Muscle layer of colon (tissue), 2 donors: ENCODE measurements at regions not wholly inside any gene's neighbourhood (a gene's known extent, or its start where the extent isn't known, plus 50 kb on each side); places are given as distances from the start of the nearest gene placed in this dataset.
"Not testable (repeated sequence)": the region's sequence is repeated elsewhere in the genome, so short reads cannot be mapped to it uniquely, and the experiment has no call there.

Source experiments
- H3K27ac ChIP-seq: one replicate; pipeline ENCODE4 v1.7.0; 2013; ENCODE audit warnings: low read depth, mild to moderate bottlenecking, low read length, moderate library complexity
- H3K27me3 ChIP-seq, 2 donors: one replicate each; pipeline ENCODE4 v1.7.0; 2013; ENCODE audit warnings: low read length in 2 of 2, mild to moderate bottlenecking in 2 of 2; ENCODE audit not compliant: insufficient read depth in 2 of 2, control insufficient read depth in 1 of 2
- H3K36me3 ChIP-seq: one replicate; pipeline ENCODE4 v1.7.0; 2013; ENCODE audit warnings: mild to moderate bottlenecking, low read length; ENCODE audit not compliant: insufficient read depth
- H3K4me1 ChIP-seq: one replicate; pipeline ENCODE4 v1.7.0; 2013; ENCODE audit warnings: mild to moderate bottlenecking, low read length; ENCODE audit not compliant: insufficient read depth
- H3K4me3 ChIP-seq, 2 donors: one replicate each; pipeline ENCODE4 v1.7.0; 2013; ENCODE audit warnings: low read length in 2 of 2, low read depth in 1 of 2, mild to moderate bottlenecking in 1 of 2, moderate library complexity in 1 of 2
- H3K9ac ChIP-seq: one replicate; pipeline ENCODE4 v1.7.0; 2013; ENCODE audit warnings: low read length
- H3K9me3 ChIP-seq: one replicate; pipeline ENCODE4 v1.7.0; 2013; ENCODE audit warnings: mild to moderate bottlenecking, low read length
- donor health status: abdominal sarcoma.
- donor health status: Adenocarcinoma of cecum.

DNA sequence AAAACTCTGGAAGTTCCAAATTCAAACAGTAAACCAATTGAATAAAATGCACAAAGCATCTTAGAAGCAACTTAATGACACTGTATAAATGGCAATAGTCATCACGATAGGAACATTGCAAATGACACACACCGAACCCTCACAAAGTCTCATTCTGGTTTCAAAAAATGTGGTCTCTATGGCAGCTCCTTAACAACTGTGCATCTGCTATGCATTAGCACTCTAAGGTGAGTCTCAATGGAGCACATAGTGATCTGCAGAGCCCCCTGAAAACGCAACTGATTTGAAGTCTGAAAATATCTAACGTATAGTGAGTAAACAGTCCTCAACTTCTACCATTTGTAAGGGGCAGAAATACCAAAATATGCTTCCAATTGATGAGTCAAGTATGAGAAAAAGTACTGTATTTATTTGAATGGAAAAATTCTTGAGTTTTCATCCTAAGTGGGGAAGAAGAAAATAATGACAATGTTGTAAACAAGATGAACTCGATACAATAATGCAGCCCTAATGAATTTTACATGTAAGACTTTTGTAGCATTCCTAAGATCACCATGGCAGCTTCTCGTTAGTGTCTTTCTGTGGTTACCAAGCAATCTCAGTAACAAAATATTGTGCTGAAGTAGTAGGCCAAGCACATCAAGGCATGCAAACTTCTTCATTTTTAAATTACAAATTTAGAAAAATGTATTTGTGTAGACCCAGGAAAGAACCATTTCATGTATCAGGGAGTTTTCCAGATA lies 517.5 kb upstream of the FAM174A start:
- H3K27me3 ChIP-seq: no peaks in the 10 kb centered on the region
- no peak overlapping the region for H3K27ac ChIP-seq
- H3K9me3 ChIP-seq: no peaks in the 10 kb centered on the region
- no peak overlapping the region for H3K9ac ChIP-seq
- no peaks in the 10 kb centered on the region for H3K4me1 ChIP-seq
- H3K4me3 ChIP-seq: no peak overlapping the region
- H3K36me3 ChIP-seq: no peaks in the 10 kb centered on the region

- H3K4me3 ChIP-seq, H3K27ac ChIP-seq, H3K4me1 ChIP-seq, H3K9ac ChIP-seq, H3K9me3 ChIP-seq, H3K36me3 ChIP-seq, H3K27me3 ChIP-seq: not testable (repeated sequence)
Measured at GRCh38 chr5:100013305-100013704, 521.9 kb upstream of the FAM174A start.

GRCh38 chr5:100011160-100011559 lies 524.0 kb upstream of the FAM174A start:
- H3K4me3 ChIP-seq, H3K9ac ChIP-seq, H3K27ac ChIP-seq, H3K9me3 ChIP-seq, H3K4me1 ChIP-seq, H3K27me3 ChIP-seq, H3K36me3 ChIP-seq: not testable (repeated sequence)

DNA sequence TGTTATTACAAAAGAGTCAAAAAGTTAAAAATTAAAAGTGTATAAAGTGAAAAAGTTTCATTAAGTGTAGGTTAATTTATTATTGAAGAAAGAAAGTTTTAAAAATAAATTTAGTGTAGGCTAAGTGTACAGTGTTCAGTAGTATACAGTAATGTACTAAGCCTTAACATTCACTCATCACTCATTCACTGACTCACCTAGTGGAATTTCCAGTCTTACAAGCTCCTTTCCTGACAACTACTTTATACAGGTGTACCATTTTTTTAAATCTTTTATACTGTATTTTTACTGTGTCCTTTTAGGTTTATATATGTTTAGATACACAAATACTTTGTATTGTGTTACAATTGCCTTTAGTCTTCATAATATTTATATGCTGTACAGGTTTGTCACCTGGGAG lies 530.2 kb upstream of the FAM174A start:
- no peaks in the 10 kb centered on the region for H3K27me3 ChIP-seq
- H3K9me3 ChIP-seq: no peaks in the 10 kb centered on the region
- H3K27ac ChIP-seq: no peak overlapping the region
- H3K4me1 ChIP-seq: no peaks in the 10 kb centered on the region
- no peak overlapping the region for H3K9ac ChIP-seq
- no peaks in the 10 kb centered on the region for H3K36me3 ChIP-seq
- no peak overlapping the region for H3K4me3 ChIP-seq

DNA sequence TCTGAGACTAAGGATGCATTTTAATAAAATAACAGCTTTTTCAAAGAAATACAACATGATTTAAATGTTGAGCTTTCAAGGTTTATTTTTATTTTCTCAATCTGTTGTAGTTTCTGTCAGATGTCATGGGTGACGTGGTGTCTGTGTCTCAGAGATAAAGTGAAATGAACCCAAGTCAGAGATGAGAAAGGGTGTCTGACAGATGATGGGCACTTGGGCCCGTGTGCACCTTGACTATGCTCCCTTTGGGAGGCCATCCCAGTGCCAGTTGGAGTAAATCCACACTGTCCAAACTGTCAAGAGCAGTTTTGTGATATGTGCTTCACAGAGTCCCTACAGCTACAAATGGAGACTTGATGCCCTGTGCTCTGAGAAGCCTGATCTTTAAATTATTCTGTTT lies 536.9 kb upstream of the FAM174A start:
- no peak overlapping the region for H3K27ac ChIP-seq
- H3K27me3 ChIP-seq: no peaks in the 10 kb centered on the region
- H3K9ac ChIP-seq: no peak overlapping the region
- H3K36me3 ChIP-seq: no peaks in the 10 kb centered on the region
- H3K4me1 ChIP-seq: no peaks in the 10 kb centered on the region
- H3K4me3 ChIP-seq: no peak overlapping the region
- no peaks in the 10 kb centered on the region for H3K9me3 ChIP-seq

GRCh38 chr5:99995407-99995806 lies 539.8 kb upstream of the FAM174A start:
- Histone ChIP-seq H3K9ac (no peak overlapping the region), H3K27ac (no peak overlapping the region), H3K27me3 (no peaks in the 10 kb centered on the region), H3K9me3 (no peaks in the 10 kb centered on the region), H3K4me1 (no peaks in the 10 kb centered on the region), H3K36me3 (no peaks in the 10 kb centered on the region), H3K4me3 (no peak overlapping the region)

- Histone ChIP-seq H3K9me3 (no peaks in the 10 kb centered on the region), H3K27ac (no peak overlapping the region), H3K36me3 (no peaks in the 10 kb centered on the region), H3K4me1 (no peaks in the 10 kb centered on the region), H3K27me3 (no peaks in the 10 kb centered on the region), H3K9ac (no peak overlapping the region), H3K4me3 (no peak overlapping the region)
Measured at GRCh38 chr5:99973779-99974178, 561.4 kb upstream of the FAM174A start.

GRCh38 chr5:99955962-99956361 lies 579.2 kb upstream of the FAM174A start:
- Histone ChIP-seq H3K27me3 (no peaks in the 10 kb centered on the region), H3K9ac (no peak overlapping the region), H3K4me1 (no peaks in the 10 kb centered on the region), H3K9me3 (no peaks in the 10 kb centered on the region), H3K36me3 (no peaks in the 10 kb centered on the region), H3K27ac (no peak overlapping the region), H3K4me3 (no peak overlapping the region)

DNA sequence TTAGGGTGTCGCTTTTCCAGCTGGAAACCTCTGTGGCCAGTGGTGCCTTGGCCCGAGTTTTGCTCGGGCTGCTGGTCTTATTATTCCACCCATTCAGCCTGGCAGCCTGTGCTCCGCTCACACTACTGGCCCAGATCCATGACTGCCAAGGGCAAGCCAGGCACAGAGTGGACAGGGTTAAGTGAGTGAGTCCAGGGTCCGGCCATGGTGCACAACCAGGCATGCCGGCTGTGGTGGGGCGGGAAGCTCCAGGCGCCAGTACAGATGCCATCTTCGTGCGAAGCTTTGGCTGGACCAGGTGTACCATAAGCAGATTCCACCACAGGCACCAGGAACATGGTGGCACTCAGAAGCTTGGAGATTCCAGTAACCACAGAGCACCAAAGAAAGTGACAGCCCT lies 580.2 kb upstream of the FAM174A start:
- H3K27me3 ChIP-seq: no peaks in the 10 kb centered on the region
- H3K9ac ChIP-seq: no peak overlapping the region
- no peak overlapping the region for H3K27ac ChIP-seq
- no peak overlapping the region for H3K4me3 ChIP-seq
- H3K9me3 ChIP-seq: no peaks in the 10 kb centered on the region
- H3K36me3 ChIP-seq: no peaks in the 10 kb centered on the region
- H3K4me1 ChIP-seq: no peaks in the 10 kb centered on the region

DNA sequence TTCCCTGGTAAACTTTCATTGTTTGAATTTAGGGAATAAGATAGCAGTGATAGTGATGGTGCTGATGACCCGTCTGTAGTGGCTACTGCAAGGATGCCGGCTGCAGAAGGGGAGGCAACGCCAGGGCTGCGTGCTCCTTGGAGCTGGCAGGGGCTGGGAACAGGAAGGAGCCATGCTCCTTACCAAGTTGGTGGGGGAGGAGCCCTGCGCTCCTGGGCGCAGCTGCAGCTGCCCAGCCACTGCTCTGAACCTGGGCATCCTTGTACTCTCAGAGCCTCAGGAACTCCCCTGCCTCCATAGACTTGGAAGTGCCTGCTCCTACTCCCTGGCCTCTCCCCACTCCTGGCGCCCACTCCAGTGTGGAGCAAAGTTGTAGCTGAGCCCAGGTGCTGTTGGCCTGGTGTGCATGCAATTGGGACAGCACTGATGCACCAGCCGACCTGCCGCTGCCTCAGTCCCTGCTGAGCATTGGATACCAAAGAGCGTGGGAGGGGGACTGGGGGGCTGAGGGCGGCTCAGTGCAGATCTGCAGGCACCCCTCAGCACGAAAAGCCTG lies 585.1 kb upstream of the FAM174A start:
- Histone ChIP-seq H3K27me3 (no peaks in the 10 kb centered on the region), H3K9me3 (no peaks in the 10 kb centered on the region), H3K27ac (no peak overlapping the region), H3K9ac (no peak overlapping the region), H3K36me3 (no peaks in the 10 kb centered on the region), H3K4me1 (no peaks in the 10 kb centered on the region), H3K4me3 (no peak overlapping the region)

GRCh38 chr5:99949361-99949760 lies 585.8 kb upstream of the FAM174A start:
- no peaks in the 10 kb centered on the region for H3K4me1 ChIP-seq
- no peak overlapping the region for H3K27ac ChIP-seq
- H3K27me3 ChIP-seq: no peaks in the 10 kb centered on the region
- H3K4me3 ChIP-seq: no peak overlapping the region
- no peaks in the 10 kb centered on the region for H3K9me3 ChIP-seq
- no peaks in the 10 kb centered on the region for H3K36me3 ChIP-seq
- no peak overlapping the region for H3K9ac ChIP-seq

GRCh38 chr5:99948850-99949249 lies 586.3 kb upstream of the FAM174A start:
- Histone ChIP-seq H3K9ac (no peak overlapping the region), H3K9me3 (no peaks in the 10 kb centered on the region), H3K27ac (no peak overlapping the region), H3K27me3 (no peaks in the 10 kb centered on the region), H3K4me1 (no peaks in the 10 kb centered on the region), H3K4me3 (no peak overlapping the region), H3K36me3 (no peaks in the 10 kb centered on the region)
